ENCODE measurements at regions not wholly inside any gene's neighbourhood (a gene's known extent, or its start where the extent isn't known, plus 50 kb on each side); places are given as distances from the start of the nearest gene placed in this dataset.

GRCh38 chr9:72460342-72461312 lies 60.8 kb upstream of the TMC1 start:
- no peak for TF ChIP-seq CTCF (IDR thresholded peaks at IDR 0.05)
- Mint-ChIP-seq H3K4me1 (ENCODE audit: unreplicated experiment) (peaks cover 29% of the 10 kb centered on the region), H3K27me3 (ENCODE audit: unreplicated experiment) (no peaks in the 10 kb centered on the region), H3K27ac (ENCODE audit: unreplicated experiment) (no peak overlapping the region), H3K36me3 (ENCODE audit: unreplicated experiment) (no peaks in the 10 kb centered on the region), H3K4me3 (ENCODE audit: unreplicated experiment) (no peak overlapping the region), H3K9me3 (ENCODE audit: unreplicated experiment) (no peaks in the 10 kb centered on the region)
- no peak for DNase-seq (ENCODE audit: extremely low spot score, unreplicated experiment)

DNA sequence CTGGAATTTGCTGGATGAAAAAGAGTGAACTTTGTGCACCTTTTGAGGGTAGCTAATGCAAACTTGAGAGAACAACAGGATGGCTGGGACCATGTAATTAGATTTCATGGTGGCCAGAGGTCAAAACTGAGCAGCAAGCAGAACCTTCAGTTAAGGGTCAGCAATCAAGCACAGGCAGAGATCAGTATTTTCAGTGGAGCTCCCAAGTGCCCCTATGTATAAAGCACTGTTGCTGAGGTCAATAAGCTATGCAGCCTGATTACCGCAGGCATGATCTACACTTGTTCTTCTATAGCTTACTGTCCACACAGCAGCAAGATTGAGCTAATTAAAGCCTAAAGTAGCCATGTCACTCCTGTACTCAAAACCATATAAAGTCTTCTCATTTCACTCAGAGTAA lies 62.1 kb upstream of the TMC1 start:
- no peak for DNase-seq (ENCODE audit: extremely low spot score, unreplicated experiment)
- Mint-ChIP-seq H3K4me3 (ENCODE audit: unreplicated experiment) (no peak overlapping the region), H3K27me3 (ENCODE audit: unreplicated experiment) (no peaks in the 10 kb centered on the region), H3K36me3 (ENCODE audit: unreplicated experiment) (no peaks in the 10 kb centered on the region), H3K9me3 (ENCODE audit: unreplicated experiment) (no peaks in the 10 kb centered on the region), H3K4me1 (ENCODE audit: unreplicated experiment) (peaks cover 17% of the 10 kb centered on the region), H3K27ac (ENCODE audit: unreplicated experiment) (no peak overlapping the region)
- TF ChIP-seq CTCF (IDR thresholded peaks at IDR 0.05) = no peak

DNA sequence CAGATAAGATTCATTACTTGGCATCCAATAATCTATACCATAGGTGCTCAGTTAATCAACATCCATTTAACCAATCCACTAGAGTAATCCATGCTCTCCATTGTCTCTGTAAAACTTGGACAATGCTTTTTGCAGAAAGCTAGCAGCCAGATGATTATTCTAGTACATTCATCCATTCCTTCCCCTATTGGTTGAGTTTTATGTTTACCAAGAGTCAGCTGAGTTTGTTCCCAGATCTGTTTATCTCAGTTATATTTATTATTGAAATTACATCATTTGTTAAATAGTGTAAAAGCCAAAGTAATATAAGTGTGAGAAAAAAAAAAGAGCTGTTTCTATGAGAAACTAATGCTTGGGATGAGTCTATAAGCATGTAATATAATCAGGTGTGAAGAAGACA lies 63.3 kb upstream of the TMC1 start:
- no peak for TF ChIP-seq CTCF (IDR thresholded peaks at IDR 0.05)
- H3K9me3 Mint-ChIP-seq (ENCODE audit: unreplicated experiment) = no peaks in the 10 kb centered on the region
- H3K4me3 Mint-ChIP-seq (ENCODE audit: unreplicated experiment) = no peak overlapping the region
- no peak for DNase-seq (ENCODE audit: extremely low spot score, unreplicated experiment)
- H3K36me3 Mint-ChIP-seq (ENCODE audit: unreplicated experiment) = no peaks in the 10 kb centered on the region
- H3K27ac Mint-ChIP-seq (ENCODE audit: unreplicated experiment) = no peak overlapping the region
- no peaks in the 10 kb centered on the region for H3K27me3 Mint-ChIP-seq (ENCODE audit: unreplicated experiment)
- peaks cover 14% of the 10 kb centered on the region for H3K4me1 Mint-ChIP-seq (ENCODE audit: unreplicated experiment)

- peaks cover 11% of the 10 kb centered on the region for H3K4me1 Mint-ChIP-seq (ENCODE audit: unreplicated experiment)
- no peak overlapping the region for H3K27ac Mint-ChIP-seq (ENCODE audit: unreplicated experiment)
- H3K9me3 Mint-ChIP-seq (ENCODE audit: unreplicated experiment) = no peaks in the 10 kb centered on the region
- H3K27me3 Mint-ChIP-seq (ENCODE audit: unreplicated experiment) = no peaks in the 10 kb centered on the region
- H3K4me3 Mint-ChIP-seq (ENCODE audit: unreplicated experiment) = no peak overlapping the region
- DNase-seq (ENCODE audit: extremely low spot score, unreplicated experiment) = no peak
- TF ChIP-seq CTCF (IDR thresholded peaks at IDR 0.05) = no peak
- no peaks in the 10 kb centered on the region for H3K36me3 Mint-ChIP-seq (ENCODE audit: unreplicated experiment)
Measured at GRCh38 chr9:72457366-72457765, 64.0 kb upstream of the TMC1 start.

- DNase-seq (ENCODE audit: extremely low spot score, unreplicated experiment) = no peak
- Mint-ChIP-seq H3K4me3 (ENCODE audit: unreplicated experiment) (no peak overlapping the region), H3K4me1 (ENCODE audit: unreplicated experiment) (peaks cover 1% of the 10 kb centered on the region), H3K36me3 (ENCODE audit: unreplicated experiment) (no peaks in the 10 kb centered on the region), H3K9me3 (ENCODE audit: unreplicated experiment) (no peaks in the 10 kb centered on the region), H3K27ac (ENCODE audit: unreplicated experiment) (no peak overlapping the region), H3K27me3 (ENCODE audit: unreplicated experiment) (no peaks in the 10 kb centered on the region)
- no peak for TF ChIP-seq CTCF (IDR thresholded peaks at IDR 0.05)
Measured at GRCh38 chr9:72454871-72455491, 66.4 kb upstream of the TMC1 start.
